Posterior cingulate gyrus (tissue), 11 donors: ENCODE measurements at regions not wholly inside any gene's neighbourhood (a gene's known extent, or its start where the extent isn't known, plus 50 kb on each side); places are given as distances from the start of the nearest gene placed in this dataset.
"Not testable (repeated sequence)": the region's sequence is repeated elsewhere in the genome, so short reads cannot be mapped to it uniquely, and the experiment has no call there.

Experiments
- DNase-seq, 10 donors: peaks; one replicate each; pipeline versions ENCODE4 v3.0.0 to v3.0.0-alpha.2; 2020 to 2021; ENCODE audit warnings: mixed read lengths in 3 of 10
- intact Hi-C: fragments of 100-400 bp; cut with DNase I; formaldehyde crosslinking; loops from one replicate; pipeline ENCODE4 v1.15.1; 2023

- intact Hi-C loops = no loop called here
- no peak for DNase-seq
Observed at GRCh38 chr13:65562305-65562704, 1667.8 kb downstream of the PCDH9 start.

GRCh38 chr13:65560936-65561335 lies 1669.2 kb downstream of the PCDH9 start:
- intact Hi-C loops = no loop called here
- DNase-seq = no peak

GRCh38 chr13:65555962-65556361 lies 1674.2 kb downstream of the PCDH9 start:
- intact Hi-C loops = no loop called here
- DNase-seq = no peak

- DNase-seq = peak in 2 of 10 donors; percentile 24 to 43
- intact Hi-C loops = no loop called here
Observed at GRCh38 chr13:65553096-65553727, 1676.9 kb downstream of the PCDH9 start.

- no peak for DNase-seq
- intact Hi-C loops = no loop called here
Observed at GRCh38 chr13:65551208-65551607, 1678.9 kb downstream of the PCDH9 start.

- DNase-seq = no peak
- intact Hi-C loops = no loop called here
Observed at GRCh38 chr13:65540175-65540574, 1690.0 kb downstream of the PCDH9 start.

- no peak for DNase-seq
- intact Hi-C loops = no loop called here
Observed at GRCh38 chr13:65535370-65535769, 1694.8 kb downstream of the PCDH9 start.

- intact Hi-C loops = no loop called here
- DNase-seq = no peak
Observed at GRCh38 chr13:65532231-65532630, 1697.9 kb downstream of the PCDH9 start.

GRCh38 chr13:65530688-65531087 lies 1699.4 kb downstream of the PCDH9 start:
- intact Hi-C loops = no loop called here
- no peak for DNase-seq

- no peak for DNase-seq
- intact Hi-C loops = no loop called here
Observed at GRCh38 chr13:65529541-65529940, 1700.6 kb downstream of the PCDH9 start.

GRCh38 chr13:65508745-65509144 lies 1721.4 kb downstream of the PCDH9 start:
- intact Hi-C loops = no loop called here
- no peak for DNase-seq

- DNase-seq = no peak
- intact Hi-C loops = no loop called here
Observed at GRCh38 chr13:65508338-65508737, 1721.8 kb downstream of the PCDH9 start.

GRCh38 chr13:65505941-65506340 lies 1724.2 kb downstream of the PCDH9 start:
- DNase-seq = no peak
- intact Hi-C loops = no loop called here

- DNase-seq = no peak
- intact Hi-C loops = no loop called here
Observed at GRCh38 chr13:65504213-65504612, 1725.9 kb downstream of the PCDH9 start.

GRCh38 chr13:65500481-65500880 lies 1729.7 kb downstream of the PCDH9 start:
- no peak for DNase-seq
- intact Hi-C loops = no loop called here

GRCh38 chr13:65499256-65499655 lies 1730.9 kb downstream of the PCDH9 start:
- intact Hi-C loops = no loop called here
- DNase-seq = no peak

- DNase-seq = no peak
- intact Hi-C loops = no loop called here
Observed at GRCh38 chr13:65497265-65497664, 1732.9 kb downstream of the PCDH9 start.

GRCh38 chr13:65490725-65491124 lies 1739.4 kb downstream of the PCDH9 start:
- intact Hi-C loops, DNase-seq: not testable (repeated sequence)

GRCh38 chr13:65488606-65489005 lies 1741.5 kb downstream of the PCDH9 start:
- peak in 2 of 10 donors; percentile 67 to 70 for DNase-seq
- intact Hi-C loops = no loop called here

- DNase-seq = no peak
- intact Hi-C loops = no loop called here
Observed at GRCh38 chr13:65479692-65480091, 1750.4 kb downstream of the PCDH9 start.

- intact Hi-C loops = no loop called here
Observed at GRCh38 chr13:65473196-65473595, 1756.9 kb downstream of the PCDH9 start.

GRCh38 chr13:65472336-65472735 lies 1757.8 kb downstream of the PCDH9 start:
- intact Hi-C loops = no loop called here
- no peak for DNase-seq

More at GRCh38 chr13:65473196-65473595, 1756.9 kb downstream of the PCDH9 start:
- DNase-seq = no peak

GRCh38 chr13:65470781-65471180 lies 1759.4 kb downstream of the PCDH9 start:
- intact Hi-C loops = no loop called here
- no peak for DNase-seq
